DMS53 treated with DMSO at 0.1 percent for 48 hours (cell line): ENCODE measurements at regions not wholly inside any gene's neighbourhood (a gene's known extent, or its start where the extent isn't known, plus 50 kb on each side); places are given as distances from the start of the nearest gene placed in this dataset.

Experiments
- DNase-seq: peaks from one replicate; lab custom pipeline; 2025; ENCODE audit not compliant: unreplicated experiment; lab: John Stamatoyannopoulos, UW

GRCh38 chr10:43712821-43713584, 64.3 kb upstream of the ZNF32 start:
- DNase-seq, result no peak

- DNase-seq, result no peak
Observed at GRCh38 chr10:43710772-43711471, 62.2 kb upstream of the ZNF32 start.

GRCh38 chr10:43708262-43708661, 59.6 kb upstream of the ZNF32 start:
- no peak for DNase-seq

DNA sequence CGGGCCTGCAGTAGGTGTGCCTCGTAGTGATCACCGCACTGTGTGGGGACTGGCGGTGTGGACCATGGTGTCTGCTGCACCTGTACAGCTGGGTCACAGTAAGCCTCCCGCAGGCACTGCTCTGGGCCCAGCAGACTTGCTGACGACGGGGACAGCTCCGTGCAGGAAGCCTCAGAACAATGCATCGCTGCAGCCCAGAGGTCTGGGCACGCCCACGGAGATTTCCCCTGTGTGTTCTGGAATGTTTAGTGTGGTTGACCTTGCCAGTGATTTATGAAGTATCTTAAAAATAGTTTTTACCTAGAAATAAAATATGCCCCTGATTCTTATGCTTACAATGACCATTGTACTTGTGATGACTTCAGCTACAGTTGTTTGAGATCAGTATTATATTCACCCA, 59.1 kb upstream of the ZNF32 start:
- no peak for DNase-seq

DNA sequence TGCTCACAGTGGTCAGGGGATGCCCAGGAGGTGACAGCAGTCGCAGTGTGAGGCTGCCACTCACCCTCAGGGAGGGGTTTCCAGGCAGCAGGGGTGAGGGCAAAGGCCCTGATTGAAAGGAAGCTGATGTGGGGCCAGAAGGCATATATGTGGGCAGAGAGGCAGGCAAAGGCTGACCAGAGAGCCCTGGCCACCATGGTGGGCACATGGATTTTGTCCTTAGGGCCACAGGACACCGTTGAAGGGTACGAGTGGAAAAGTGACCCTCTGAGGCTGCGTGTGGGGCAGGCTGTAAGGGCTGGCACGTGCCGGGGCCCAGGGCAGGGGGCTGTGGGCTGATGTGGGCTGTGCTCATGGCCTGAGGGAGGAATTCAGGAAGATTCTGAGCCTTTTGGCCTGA, 57.5 kb upstream of the ZNF32 start:
- DNase-seq, result no peak

DNA sequence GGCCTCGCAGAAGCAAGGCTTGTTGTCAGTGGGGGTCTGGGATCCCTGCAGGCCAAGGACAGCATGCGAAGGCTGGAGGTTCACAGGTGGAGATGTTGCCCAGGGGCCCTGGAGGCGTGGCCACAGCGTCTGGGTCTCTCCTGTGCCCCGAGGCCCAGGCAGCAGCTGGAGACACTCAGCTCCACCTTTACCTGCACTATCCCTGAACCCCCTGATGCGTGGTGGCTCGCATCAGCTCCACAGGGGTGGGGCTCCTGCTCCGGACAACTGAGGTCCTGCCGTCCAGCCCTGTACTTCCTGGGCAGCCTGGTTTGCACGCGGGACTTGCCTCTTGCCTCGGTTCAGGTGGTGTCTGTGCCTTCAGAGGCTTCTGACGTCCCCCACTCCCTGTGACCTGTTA, 54.6 kb upstream of the ZNF32 start:
- DNase-seq, result no peak

DNA sequence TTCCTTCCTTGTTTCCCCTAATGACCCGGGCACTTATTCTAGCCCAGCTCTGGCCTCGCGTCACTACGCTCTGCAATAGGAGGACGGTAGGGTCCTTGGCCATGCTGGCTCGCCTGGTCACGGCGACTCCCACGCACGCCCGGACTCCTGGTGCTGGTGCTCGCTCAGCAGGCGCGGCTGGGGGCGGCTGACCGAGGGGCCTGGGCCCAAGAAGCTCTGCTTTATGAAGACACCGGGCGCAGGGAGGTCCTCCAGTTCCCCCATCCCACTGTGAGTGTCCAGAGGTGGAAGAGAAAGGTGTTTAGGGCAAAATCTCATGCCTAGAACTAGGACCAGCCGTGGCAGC, 54.2 kb upstream of the ZNF32 start:
- no peak for DNase-seq

DNA sequence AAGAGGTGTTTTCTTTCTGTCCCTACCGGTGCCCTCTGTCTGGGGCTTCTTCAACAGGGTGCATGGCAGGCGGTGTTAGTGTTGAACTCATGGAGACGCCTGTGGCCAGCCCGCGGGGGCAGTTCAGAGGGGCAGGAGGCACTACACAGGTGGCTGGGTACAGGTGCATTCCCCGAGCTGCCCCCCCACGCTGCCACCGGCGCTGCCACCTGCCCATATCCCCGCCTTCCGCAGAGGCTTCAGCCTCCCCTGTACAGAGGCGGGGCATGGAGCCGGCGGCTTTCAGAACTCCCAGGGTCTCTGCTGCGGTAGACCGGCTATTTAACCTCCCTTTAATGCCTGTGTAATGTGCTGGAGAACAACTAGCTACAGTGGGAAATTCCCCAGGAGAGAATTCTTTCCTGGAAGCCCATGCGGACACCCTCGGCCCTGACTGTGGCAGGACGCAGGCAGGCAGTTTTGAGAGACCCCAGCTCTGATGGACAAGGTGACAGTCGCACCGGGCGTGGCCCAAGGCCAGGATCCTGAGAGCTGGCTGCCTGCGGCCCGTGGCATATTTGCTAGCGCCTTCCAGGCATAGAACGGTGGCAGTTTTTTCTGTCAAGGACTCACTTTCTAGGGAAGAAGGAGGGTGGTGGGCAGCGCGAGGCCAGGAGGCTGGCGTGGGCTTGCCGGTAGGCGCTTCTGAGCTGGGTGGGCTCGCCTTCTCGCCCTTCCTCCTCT, 53.7 kb upstream of the ZNF32 start:
- no peak for DNase-seq

GRCh38 chr10:43701295-43701694, 52.6 kb upstream of the ZNF32 start:
- DNase-seq, result no peak

DNA sequence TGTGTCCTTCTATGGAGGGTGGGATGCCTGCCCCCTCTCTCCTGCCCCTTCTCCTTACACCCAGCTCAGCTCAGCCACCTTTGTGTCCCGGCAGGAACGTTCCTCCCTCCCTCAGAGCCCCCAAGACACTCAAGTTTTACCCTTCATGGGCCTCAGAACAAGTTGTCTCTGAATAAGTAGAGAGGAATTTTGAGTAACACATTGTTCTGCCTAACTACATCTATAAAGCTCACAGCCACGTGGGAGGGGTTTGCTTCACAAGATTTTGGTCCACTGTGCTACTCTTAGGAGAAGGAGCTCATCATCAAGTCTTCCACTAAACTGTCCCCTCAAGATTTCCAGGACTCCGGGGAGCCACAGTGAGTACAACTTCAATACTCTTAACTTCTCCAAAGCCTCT, 51.6 kb upstream of the ZNF32 start:
- no peak for DNase-seq

- no peak for DNase-seq
Observed at GRCh38 chr10:43699516-43699915, 50.8 kb upstream of the ZNF32 start.
